GM19239 (cell line): ENCODE measurements at regions not wholly inside any gene's neighbourhood (a gene's known extent, or its start where the extent isn't known, plus 50 kb on each side); places are given as distances from the start of the nearest gene placed in this dataset.

Experiments used
- DNase-seq: peaks from one replicate; pipeline ENCODE4 v3.0.0; 2011; ENCODE audit warnings: low spot score; ENCODE audit not compliant: insufficient read length
- FAIRE-seq: peaks from 2 replicates; lab custom pipeline; 2011; peaks lifted over from hg19 to GRCh38; lab: Jason Lieb, UNC

GRCh38 chr10:85168243-85168642 is 839.9 kb downstream of the CCSER2 start:
- no peak for DNase-seq

GRCh38 chr10:85170026-85170425 is 841.6 kb downstream of the CCSER2 start:
- DNase-seq (no peak), FAIRE-seq (no peak)

More at GRCh38 chr10:85168243-85168642, 839.9 kb downstream of the CCSER2 start:
- FAIRE-seq = no peak

GRCh38 chr10:85175635-85176034 is 847.2 kb downstream of the CCSER2 start:
- FAIRE-seq (no peak), DNase-seq (no peak)

GRCh38 chr10:85177767-85178166 is 849.4 kb downstream of the CCSER2 start:
- no peak for FAIRE-seq
- DNase-seq = no peak

- FAIRE-seq = no peak
These were observed 858.7 kb downstream of the CCSER2 start for GRCh38 chr10:85187047-85187446.

GRCh38 chr10:85188770-85189484 is 860.5 kb downstream of the CCSER2 start:
- no peak for FAIRE-seq

More at GRCh38 chr10:85187047-85187446, 858.7 kb downstream of the CCSER2 start:
- no peak for DNase-seq

GRCh38 chr10:85193796-85194195 is 865.4 kb downstream of the CCSER2 start:
- no peak for FAIRE-seq
- DNase-seq = no peak

More at GRCh38 chr10:85188770-85189484, 860.5 kb downstream of the CCSER2 start:
- no peak for DNase-seq

GRCh38 chr10:85194706-85195105 is 866.3 kb downstream of the CCSER2 start:
- DNase-seq (no peak), FAIRE-seq (no peak)

GRCh38 chr10:85195596-85195995 is 867.2 kb downstream of the CCSER2 start:
- FAIRE-seq (no peak), DNase-seq (no peak)

GRCh38 chr10:85204814-85205213 is 876.4 kb downstream of the CCSER2 start:
- FAIRE-seq = no peak
- DNase-seq = no peak

- FAIRE-seq (no peak), DNase-seq (no peak)
These were observed 884.1 kb downstream of the CCSER2 start for GRCh38 chr10:85212526-85212925.

- DNase-seq = no peak
These were observed 885.1 kb downstream of the CCSER2 start for GRCh38 chr10:85213493-85213892.

GRCh38 chr10:85222300-85222699 is 893.9 kb downstream of the CCSER2 start:
- FAIRE-seq (no peak), DNase-seq (no peak)

More at GRCh38 chr10:85213493-85213892, 885.1 kb downstream of the CCSER2 start:
- FAIRE-seq = no peak

GRCh38 chr10:85224366-85224940 is 896.1 kb downstream of the CCSER2 start:
- DNase-seq (no peak), FAIRE-seq (no peak)

- no peak for DNase-seq
- no peak for FAIRE-seq
These were observed 896.9 kb downstream of the CCSER2 start for GRCh38 chr10:85225311-85225710.

GRCh38 chr10:85226596-85226995 is 898.2 kb downstream of the CCSER2 start:
- DNase-seq (no peak), FAIRE-seq (no peak)

GRCh38 chr10:85228726-85229125 is 900.3 kb downstream of the CCSER2 start:
- FAIRE-seq (no peak), DNase-seq (no peak)

GRCh38 chr10:85231534-85232270 is 903.3 kb downstream of the CCSER2 start:
- FAIRE-seq (no peak), DNase-seq (no peak)

GRCh38 chr10:85235258-85235657 is 906.9 kb downstream of the CCSER2 start:
- FAIRE-seq (no peak), DNase-seq (no peak)

GRCh38 chr10:85238676-85239075 is 910.3 kb downstream of the CCSER2 start:
- no peak for DNase-seq
- no peak for FAIRE-seq

GRCh38 chr10:85250304-85250703 is 921.9 kb downstream of the CCSER2 start:
- DNase-seq (no peak), FAIRE-seq (no peak)
